HG03520 (cell line): ENCODE measurements at regions not wholly inside any gene's neighbourhood (a gene's known extent, or its start where the extent isn't known, plus 50 kb on each side); places are given as distances from the start of the nearest gene placed in this dataset.
A peak's percentile ranks its signal among the peaks of the same experiment; 100 is the strongest.

Experiments used
- ATAC-seq: cut with Tn5 transposase; IDR thresholded peaks from one replicate; pipeline ENCODE4 v1.9.1; 2021; ENCODE audit warnings: mild to moderate bottlenecking, moderate library complexity; ENCODE audit not compliant: unreplicated experiment

DNA sequence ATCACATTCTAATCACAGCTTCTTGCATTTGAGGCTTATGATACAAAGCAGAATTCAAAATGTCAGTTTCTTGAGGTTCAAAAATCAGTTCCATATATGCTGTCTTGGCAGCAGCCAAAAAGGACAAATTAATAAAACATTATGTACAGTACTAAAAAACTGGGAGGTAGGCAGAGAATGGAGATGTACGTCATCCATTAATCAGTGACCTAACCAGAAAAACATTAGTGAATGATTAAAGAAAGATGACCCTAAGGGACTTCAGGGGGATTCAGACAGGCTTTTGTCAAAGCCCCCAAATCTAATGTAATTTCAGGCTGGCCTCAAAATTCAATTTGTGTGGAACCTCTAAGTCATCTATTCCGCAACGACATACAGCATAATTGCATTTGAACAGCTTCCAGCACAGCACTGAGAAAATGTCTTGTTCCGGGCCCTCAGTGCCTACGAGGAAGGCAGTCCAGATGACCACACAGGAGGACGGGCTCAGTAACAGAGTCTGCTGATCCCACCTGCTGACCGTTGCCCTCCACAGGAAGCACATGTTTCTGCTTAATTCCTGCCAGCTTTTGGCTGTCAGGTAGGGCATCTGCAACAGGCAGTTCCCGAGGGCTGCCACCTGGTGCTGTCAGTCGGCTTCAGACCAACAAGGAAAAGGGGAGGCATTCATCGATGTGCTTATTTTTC is 83.8 kb upstream of the HHIP start:
- ATAC-seq, result no peak

DNA sequence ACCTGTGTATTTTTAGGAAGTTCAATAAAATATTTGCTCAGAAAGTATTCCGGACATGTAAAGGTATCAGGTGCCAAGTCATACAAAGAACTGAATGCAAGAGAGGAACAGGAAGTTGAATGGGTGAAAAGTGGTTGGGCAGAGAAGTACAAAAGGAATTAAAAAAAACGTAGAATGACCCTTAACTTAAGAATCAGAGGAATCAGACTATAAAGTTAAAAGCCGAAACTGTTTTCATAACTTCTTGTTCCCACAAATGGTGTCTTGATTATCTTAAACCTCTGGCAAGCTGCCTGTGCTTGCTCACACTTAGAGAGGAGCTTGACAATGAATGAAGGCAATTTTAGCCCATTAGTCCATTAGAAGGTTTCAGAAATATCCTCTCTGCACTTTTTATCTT is 81.6 kb upstream of the HHIP start:
- ATAC-seq, result no peak

DNA sequence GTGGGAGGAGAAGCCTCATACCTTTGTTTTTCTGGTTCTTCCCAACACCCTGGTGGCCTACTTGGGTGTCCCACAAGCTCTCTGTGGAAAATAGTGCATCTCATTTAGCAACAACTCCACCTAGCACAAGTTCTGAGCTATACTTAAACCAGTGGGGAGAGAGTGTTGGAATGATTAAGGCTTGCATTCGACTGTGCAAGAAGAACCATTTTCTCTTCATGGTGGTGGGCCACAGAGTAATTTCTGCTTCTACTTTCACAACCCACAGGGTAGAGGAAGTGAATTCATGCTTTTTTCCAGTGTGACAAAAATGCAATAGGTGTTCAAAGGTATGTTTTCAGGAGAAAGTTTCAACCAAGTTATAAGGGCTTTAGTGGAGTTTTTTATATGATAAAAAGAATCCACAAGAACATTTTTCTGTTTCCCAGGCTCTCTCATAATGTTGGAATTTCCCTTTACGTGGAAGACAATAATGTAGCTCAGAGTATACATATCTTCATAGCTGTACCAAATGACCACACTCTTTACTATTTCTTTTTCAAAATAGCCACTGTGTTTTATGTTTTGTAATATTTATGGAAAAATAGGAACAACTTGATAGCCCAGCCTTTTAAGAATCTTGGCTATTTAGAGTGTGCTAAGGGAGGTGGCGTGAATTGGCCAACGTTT is 80.3 kb upstream of the HHIP start:
- ATAC-seq, result peak; percentile 53

DNA sequence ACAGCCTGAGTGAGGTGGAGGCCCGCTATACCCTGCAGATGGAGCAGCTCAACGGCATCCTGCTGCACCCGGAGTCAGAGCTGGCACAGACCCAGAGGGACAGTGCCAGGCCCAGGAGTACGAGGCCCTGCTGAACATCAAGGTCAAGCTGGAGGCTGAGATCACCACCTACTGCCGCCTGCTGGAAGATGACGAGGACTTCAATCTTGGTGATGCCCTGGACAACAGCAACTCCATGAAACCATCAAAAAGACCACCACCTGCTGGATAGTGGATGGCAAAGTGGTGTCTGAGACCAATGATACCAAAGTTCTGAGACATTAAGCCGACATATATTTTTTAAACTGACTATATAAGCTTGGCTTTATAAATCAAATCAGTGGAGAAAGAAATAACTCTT is 73.3 kb upstream of the HHIP start:
- ATAC-seq, result no peak

DNA sequence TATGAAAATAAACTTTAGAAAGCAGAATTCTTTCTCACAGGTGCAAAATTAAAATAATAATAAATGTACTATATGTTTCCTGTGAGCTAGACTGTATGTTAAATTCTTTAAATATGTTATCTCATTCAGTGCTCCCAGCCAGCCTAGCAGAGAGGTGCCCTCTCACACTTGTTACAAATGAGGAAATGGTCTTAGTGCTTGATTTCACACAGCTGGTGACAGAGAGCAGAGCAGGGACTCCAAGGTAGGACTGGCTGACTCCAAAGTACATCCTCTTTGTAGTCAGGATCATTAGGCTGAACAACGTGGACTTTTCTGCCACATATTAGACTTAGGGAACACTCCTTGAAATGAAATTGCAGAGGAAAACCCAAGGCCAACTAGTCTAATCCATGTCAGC is 72.0 kb upstream of the HHIP start:
- no peak for ATAC-seq

DNA sequence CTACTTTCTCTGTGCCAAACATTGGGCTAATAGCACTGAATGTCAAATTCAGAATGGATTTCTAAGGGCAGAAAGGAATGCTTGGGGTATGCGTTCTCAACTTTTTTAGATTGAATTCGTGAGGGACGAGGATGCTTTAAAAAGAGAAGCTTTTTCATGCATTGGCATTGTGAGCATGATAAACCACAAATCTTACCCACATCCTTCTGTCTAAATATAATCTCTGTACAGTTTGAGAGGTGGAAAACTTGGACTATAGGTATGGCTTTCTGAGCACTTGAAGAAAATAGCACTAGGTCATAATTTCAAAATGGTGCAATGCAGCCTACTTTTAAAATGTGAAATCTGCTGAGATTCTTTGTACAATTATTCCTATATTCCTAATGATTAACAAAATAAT is 71.4 kb upstream of the HHIP start:
- ATAC-seq, result no peak

DNA sequence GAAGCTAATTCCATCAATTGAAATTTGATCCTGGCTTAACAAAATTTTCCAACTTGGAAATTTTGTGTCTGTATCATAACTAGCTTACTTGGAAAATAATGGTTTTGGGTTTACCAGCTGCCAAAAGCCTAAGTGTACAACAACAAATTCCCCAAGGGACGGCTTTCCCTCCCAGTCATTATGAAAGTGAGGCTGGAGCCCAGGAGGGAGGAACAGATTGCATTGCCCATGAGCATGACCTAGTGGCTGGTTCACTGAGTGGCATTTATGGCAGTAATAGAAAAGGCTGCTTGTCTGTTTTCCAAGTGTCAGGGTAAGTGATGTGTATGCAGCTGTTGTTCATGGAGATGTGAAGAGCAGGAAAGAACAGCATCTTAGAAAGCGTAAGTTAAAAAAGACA is 70.8 kb upstream of the HHIP start:
- no peak for ATAC-seq

DNA sequence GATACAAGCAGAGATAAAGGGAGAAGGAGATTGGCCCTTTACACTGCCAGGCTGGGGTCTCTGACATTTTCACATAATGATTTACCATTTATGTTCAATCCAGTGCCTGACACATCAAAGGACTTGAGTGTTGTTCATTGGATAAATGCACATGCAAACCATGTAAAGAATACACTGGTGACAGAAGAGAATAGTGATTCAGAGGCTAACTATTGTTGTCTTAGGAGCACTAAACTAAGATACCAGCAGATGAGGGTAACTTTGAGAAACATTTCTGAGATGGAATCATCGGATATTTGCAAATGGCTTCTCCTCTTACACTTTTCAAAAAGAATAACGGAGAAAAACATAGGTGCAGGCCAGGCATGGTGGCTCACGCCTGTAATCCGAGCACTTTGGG is 67.3 kb upstream of the HHIP start:
- no peak for ATAC-seq

DNA sequence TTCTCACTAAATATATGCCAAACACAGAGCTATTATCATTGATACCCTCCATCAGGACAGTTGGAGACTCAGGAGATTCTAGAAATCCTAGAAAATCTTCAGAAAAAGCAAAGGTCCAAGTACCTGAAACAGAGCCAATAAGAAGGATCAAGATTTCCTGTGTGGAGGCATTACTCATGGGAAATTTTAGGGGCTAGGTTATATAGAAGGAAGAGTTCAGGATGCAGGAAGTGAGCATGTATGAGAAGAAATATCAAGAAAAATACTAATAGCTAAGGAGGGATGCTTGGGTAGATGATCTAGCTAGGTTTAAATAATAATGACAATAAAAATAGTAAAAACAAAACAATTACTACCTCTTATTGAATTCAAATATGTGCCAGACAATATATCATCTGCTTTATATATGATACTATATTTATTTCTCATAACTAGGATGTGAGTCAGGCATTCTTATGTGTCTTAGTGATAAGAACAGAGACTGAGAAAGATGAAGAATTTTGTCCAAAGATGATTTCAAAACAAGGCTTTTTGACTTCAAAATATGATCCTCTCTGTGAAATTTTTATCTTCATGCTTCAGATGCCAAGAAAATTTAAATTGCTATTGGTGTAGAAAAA is 66.4 kb upstream of the HHIP start:
- ATAC-seq, result no peak

DNA sequence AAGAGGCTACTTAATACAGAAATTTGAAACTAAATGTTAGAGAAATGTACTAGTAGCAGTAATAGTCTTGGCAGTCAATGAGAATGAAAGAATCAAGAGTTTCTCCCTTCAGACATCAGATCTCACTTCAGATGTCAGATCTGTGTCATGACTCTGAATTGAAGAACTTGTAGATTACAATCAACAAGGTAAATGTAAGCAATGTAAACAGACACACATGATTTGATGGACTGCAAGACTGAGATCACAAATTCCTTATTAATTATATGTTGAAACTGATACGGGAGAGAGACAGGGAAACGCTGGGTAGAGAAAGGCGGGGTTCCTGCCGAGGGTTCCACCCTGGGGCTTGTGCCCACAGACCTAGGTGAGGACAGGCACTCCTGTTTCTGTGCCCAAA is 65.5 kb upstream of the HHIP start:
- ATAC-seq, result no peak

DNA sequence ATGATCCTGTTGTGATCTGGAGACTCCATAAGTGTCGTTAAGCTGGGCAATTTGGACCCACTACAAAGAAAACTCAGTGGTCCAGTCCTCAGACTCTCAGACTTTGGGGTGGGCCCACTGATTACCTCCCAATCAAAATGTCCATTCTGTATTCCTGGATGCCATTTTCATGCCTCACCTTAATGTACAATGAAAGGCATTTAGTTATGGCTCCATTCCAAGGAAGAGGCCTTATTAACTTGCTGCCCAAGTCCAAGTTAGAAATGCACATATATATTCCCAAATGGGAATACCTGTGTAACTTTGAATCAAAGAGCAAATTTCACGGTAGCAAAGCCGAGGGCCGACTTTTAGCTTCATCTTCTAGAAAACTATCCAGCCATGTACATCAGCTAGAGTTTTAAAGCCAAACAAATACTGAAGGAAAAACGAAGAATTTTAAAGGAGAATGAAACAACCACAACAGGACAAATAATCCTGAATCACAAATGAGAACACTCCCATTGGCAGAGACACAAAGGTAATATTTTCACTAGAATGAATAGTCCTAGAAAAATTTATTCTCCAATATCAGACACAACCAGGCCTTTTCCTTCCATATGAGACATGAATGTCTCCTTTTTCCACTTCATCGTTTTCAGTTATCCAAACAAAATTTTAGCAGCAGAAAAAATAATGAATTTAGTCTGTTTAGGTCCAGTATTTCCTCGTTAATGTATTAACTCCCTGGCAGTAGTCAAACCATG is 63.7 kb upstream of the HHIP start:
- ATAC-seq, result no peak

DNA sequence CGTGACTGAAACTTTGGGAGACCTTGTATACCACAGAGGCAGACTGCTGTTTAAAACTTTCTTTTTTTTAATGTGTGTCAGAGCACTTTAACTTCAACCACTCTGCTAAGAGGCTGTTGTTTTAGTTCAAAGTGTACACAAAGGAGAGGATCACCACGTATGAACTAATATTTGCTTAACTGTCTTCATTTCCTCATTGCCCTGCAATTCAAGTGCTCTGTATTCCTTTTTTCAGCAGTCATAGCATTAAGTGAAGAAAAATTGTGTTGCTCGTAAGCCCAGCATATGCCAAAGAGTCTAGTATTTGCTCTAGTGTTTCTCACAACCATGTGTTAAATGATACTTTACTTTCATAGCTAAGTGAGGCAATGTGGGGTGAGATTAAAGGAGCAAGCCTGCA is 63.0 kb upstream of the HHIP start:
- no peak for ATAC-seq

DNA sequence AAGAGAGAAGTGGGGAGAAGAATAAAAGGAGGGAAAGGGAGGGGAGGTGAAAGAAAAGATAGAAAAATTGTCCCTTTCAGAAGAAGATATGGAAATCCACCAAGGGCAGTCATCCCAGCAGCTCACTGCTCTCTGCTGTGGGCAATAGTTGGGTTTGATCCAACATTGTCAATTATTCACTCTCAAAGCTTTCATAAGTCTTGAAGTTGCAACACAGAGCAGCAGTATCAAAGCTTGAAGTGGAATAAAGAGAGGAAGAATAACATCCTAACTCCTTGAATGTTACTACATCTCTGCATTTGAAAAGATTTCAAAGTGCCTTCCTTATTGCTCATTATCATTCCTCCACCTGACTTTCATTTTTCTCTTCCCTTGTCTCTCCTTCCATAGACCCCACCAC is 62.3 kb upstream of the HHIP start:
- ATAC-seq, result no peak

DNA sequence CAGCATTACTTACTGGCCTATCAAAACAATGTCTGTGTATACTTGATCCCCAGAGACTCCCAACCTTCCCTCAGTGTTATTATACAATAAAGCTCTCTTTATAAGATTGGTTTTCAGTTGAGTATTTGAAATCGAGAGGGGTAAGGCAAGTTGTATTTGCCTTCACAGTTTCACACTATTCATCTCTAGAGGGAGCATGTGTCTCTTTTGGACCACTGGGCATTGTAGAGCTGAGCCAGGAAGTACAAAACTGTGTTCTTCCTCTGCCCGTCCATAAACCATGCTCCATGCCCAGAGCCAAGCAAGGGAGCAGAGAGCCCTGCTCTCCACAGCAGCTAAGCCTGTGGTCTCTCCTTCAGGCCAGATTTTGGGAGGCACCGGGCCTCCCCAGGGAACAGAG is 61.5 kb upstream of the HHIP start:
- no peak for ATAC-seq

DNA sequence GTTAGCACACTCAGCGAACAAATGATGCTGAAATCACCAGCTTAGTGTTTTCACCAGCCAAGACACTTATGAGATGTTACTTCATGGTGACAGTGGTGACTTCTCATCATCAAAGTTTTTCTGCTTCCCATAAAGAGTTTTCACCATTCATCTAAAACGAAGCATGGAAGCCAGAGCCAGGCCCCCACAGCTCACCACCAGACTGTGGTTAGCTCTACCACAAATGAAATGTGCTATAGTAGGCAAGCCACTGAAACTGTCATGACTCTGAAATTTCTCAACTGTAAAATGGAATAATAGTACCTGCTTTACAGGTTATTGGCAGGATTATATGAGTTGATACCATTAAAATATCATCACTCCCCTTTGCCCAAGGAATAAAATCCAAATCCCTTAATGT is 56.4 kb upstream of the HHIP start:
- ATAC-seq, result no peak

DNA sequence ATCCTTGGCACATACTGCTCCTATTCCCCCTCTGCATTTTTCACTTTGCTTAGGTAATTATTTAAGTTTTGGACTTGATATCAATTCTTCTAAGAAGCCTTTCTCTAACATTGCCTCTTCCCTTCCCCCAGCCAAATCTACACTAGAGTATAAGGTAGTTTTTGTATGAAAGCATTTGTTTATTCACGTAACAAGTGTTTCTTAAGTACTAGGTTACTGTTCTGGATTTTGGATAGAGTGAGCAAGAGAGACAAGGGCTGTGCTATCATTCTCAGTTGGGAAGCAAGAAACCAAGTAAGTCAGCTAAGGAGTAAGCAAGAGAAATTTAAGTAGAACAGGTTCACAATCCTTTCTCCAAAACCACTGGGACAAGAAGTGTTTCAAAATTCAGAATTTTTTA is 55.9 kb upstream of the HHIP start:
- ATAC-seq, result no peak

DNA sequence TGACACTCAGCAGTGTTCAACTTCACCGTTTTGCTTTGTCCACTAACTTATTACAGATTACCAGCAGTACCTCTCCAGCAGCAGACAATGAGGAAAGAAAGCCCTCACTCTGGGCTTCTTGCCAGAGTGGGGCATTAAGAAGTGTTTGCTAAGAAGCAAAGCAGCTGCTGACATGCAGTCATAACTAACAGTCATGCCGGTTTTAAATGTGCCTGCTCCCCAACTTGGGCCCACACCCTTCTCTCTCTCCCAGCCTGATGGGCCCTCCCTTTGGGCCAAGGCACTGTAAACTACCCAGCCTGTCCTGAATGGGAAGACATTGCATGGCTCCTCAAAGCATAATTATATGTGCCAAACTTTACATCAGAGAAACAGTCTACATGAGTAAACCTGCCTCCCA is 54.6 kb upstream of the HHIP start:
- ATAC-seq, result no peak

DNA sequence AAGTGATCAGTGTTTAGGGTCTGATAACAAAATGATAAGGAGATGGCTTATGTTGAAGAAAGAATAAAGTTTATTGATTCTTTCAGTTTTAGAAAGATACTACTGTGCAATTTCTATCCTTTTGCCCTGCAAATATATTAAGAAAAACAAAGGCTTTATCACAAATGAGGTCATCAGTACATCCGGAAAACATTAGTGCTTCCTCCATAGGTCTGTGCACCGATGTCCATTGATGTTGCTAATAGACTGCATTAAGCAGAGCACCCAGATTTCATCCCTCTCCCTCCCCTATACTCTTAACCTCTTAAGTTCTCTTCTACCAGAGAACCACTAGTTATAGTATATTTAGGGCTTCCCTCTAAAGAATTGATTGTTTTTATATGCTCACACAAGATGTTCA is 53.7 kb upstream of the HHIP start:
- ATAC-seq, result no peak

DNA sequence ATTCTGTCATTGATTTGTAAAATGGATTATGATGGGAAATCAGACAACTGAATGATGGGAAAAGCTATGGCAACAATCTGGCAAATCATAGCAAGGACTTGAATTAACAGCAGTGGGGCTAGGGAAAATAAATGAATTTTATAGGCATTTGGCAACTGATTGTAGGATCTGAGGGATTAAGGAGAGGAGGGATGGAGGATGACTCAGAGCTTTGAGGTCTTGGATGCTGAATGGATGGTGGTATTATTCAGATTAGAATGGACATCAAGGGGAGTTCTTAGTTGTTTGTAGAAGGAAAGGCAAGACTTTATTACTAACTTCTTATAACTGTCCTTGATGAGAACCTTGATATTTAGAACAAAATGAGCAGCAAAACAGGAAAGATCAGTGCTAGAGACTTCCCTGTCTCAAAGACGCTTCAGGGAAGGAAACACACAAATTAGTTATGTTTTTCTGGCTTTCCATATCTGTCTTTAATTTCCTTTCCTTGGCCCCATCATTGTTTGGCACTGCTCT is 51.4 kb upstream of the HHIP start:
- no peak for ATAC-seq

DNA sequence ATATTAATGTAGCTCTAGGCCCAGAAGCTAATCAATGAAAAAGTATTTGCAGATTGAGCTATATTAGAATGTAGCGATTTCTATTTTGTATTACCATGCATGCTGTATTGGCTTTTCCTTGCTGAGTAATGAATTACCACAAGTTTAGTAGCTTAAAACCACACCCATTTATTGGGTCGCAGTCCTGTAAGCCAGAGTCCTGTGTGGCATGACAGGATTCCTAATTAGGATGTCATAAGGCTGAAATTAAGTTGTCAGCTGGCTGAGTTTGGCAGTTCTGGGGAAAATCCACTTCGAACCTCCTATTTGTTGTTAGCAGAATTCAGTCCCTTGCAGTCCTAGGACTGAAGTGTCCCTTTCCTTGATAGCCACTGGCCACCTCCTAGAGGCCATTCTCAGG is 50.3 kb upstream of the HHIP start:
- no peak for ATAC-seq
